Fibroblast of skin of abdomen (primary cell): ENCODE measurements at regions not wholly inside any gene's neighbourhood (a gene's known extent, or its start where the extent isn't known, plus 50 kb on each side); places are given as distances from the start of the nearest gene placed in this dataset.
A peak's percentile ranks its signal among the peaks of the same experiment; 100 is the strongest.

Source experiments
- DNase-seq: peaks from one replicate; pipeline ENCODE4 v3.0.0-alpha.2; 2013

DNA sequence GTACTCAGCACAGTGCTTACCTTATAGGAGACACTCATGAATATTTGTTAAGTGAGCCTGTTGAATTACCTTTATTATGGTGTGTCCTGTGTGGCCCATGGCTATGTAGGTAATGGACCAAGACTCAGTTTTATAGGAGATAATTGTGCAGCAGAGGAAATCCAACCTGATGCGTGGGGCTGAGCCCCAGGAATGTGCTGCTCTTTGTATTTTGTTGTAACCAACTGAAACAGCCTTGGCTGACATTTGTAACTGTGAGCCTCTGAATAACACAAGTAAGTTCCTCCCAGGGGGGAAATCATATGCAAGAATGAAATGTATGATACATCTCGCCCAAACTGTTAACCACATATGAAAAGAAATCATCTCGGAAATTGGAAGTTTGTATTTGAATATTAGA is 364.2 kb upstream of the ZP4 start:
- DNase-seq = no peak

GRCh38 chr1:238252033-238252802 is 361.5 kb upstream of the ZP4 start:
- peak; percentile 59 for DNase-seq

DNA sequence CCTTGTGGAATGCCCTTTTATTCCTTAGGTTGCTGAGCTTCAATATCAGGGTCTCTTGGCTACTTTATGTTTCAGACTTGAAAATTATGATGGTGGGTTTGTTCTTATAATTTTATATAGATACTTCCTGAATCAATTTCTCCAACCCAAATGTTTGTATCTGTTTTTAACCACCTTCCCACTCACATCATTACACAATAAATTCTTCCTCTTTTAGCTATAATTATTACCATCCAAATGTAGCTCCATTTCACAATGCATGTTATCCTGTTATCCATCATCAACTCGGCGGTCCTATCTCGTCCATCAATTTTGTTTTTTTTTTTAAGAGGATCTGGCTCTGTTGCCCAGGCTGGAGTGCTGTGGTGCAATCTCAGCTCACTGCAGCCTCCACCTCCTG is 357.6 kb upstream of the ZP4 start:
- no peak for DNase-seq

- DNase-seq = no peak
These were observed 351.5 kb upstream of the ZP4 start for GRCh38 chr1:238242181-238242580.

- DNase-seq = no peak
These were observed 350.9 kb upstream of the ZP4 start for GRCh38 chr1:238241607-238242006.

DNA sequence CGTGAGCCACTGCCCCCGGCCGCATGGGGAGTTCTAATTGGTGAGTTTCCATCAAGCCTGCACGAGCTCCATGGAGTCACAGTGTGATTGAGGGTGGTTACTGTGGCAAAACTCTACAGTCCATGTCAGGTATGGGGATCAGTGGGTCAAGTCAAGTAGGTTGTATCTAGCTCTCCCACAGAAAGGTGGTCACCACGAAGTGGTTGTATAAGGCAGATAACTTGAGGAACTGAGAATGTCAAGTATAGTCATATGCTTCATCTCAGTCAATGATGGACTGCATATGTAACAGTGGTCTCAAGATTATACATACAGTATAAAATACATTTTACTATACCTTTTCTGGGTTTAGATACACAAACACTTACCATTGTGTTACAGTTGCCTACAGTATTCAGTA is 348.6 kb upstream of the ZP4 start:
- DNase-seq = no peak

GRCh38 chr1:238233966-238234365 is 343.2 kb upstream of the ZP4 start:
- DNase-seq = no peak

DNA sequence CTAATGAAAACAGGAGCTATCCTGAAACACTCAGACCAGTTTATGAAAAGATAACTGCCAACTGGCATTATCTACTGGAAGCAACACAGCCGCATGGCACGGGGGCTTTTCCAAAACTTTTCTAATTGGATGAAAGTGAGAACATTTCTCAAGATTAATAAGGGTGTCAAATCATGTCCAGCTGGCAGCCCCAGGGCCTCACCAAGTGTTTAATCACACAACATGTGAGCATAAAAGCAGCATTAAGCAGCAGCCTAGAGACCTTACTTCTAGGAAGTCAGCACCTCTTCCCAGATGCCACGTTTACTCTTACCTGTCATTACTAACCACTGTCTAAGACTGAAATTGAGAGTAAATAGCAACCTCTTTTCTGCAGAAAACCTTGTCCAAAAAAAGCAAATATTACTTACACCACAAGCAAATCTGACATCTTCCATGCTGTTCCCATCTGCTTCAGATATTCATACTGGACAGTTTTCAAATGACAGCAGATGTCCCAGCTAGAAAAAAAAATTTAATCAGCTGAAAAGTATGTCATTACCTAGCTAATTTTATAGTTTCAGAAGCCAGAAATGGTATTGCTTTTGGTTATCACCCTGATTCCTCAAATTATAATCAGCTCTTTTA is 341.5 kb upstream of the ZP4 start:
- no peak for DNase-seq

- no peak for DNase-seq
These were observed 336.1 kb upstream of the ZP4 start for GRCh38 chr1:238226810-238227209.

- DNase-seq = peak; percentile 41
These were observed 332.4 kb upstream of the ZP4 start for GRCh38 chr1:238223076-238223640.

DNA sequence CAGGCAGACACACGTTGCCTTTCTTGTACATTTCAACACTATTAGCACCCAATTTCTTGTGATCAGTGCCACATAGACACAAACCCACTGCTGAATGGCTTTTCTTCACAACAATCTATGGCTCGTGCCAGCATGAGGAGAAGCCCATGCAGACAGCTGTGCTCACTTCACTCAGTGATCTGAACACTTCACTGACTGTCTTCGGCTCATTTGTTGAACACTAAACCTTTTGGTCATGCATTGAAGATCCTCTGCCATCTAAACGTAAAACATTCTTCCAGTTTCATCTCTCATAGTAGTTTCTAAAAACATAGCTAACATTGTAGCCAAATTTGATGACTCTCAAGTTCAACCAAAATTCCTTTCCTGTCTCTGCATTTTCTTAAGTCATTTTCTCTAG is 331.0 kb upstream of the ZP4 start:
- no peak for DNase-seq

GRCh38 chr1:238214449-238214848 is 323.7 kb upstream of the ZP4 start:
- no peak for DNase-seq

GRCh38 chr1:238205045-238205662 is 314.4 kb upstream of the ZP4 start:
- DNase-seq = no peak

DNA sequence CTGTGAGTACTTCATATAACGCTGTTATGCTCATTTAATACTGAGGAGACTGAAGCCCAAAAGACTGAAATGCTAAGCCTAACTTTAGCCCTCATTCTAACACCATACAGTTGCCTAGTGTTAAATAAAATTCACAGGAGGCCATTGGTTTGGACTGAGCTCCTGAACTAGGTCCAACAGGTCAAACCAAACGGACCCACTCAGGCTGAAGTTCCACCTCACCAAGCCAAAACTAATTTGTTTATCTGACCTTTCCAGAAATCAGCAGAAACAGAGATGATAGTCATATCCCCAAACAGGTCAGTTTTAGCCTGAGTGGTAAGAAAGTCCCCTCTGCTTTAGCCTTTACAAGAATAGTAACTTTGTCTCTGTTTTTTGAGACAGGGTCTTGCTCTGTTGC is 311.3 kb upstream of the ZP4 start:
- no peak for DNase-seq

DNA sequence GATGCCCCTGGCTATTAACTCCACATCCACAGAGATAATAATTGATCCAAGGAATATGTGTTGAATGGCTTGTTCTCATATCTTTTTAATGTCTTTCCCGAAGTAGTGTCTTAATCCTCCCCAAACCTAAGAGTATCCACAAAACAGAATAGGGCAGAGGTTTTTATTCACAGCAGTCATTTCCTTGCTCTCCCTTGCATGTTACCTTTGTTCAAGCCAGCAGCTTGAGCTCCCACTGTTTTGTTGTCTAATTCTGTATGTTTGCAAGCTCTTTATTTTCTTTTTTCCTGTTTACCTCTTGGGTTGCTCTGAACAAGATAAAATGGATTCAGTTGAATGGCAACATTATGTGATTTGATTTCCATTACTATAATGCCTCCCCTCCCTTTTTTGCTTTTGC is 308.6 kb upstream of the ZP4 start:
- DNase-seq = no peak

- peak; percentile 2 for DNase-seq
These were observed 305.8 kb upstream of the ZP4 start for GRCh38 chr1:238196516-238196915.

- DNase-seq = no peak
These were observed 300.4 kb upstream of the ZP4 start for GRCh38 chr1:238191170-238191569.

- DNase-seq = no peak
These were observed 296.8 kb upstream of the ZP4 start for GRCh38 chr1:238187575-238187949.

DNA sequence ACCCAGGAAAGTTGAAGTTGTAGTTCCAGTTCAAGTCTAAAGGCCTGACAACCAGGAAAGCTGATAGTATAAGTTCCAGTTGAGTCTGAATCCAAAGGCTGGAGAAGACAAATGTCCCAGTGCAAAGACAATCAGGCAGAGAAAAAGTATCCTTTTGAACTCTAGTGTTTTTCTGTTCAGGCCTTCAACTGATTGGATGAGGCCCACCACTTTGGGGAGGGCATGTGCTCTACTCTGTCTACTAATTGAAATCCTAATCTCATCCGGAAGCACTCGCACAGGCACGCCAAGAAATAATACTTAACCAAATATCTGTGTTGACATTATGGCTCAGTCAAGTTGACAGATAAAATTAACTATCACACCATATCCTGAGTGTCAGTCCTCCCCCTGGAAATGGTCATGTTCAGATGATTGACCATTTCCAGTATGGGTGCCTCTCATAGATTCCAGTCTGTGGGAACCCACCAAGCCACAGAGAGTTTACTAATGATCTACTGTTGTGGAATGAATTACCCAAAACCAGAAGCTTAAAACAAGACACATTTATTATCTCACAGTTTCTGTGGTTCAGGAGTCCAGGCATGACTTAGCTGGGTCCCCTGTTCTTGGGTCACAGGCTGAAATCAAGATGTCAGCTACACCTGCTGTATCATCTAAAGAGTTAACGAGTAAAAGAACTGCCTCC is 296.3 kb upstream of the ZP4 start:
- DNase-seq = no peak

DNA sequence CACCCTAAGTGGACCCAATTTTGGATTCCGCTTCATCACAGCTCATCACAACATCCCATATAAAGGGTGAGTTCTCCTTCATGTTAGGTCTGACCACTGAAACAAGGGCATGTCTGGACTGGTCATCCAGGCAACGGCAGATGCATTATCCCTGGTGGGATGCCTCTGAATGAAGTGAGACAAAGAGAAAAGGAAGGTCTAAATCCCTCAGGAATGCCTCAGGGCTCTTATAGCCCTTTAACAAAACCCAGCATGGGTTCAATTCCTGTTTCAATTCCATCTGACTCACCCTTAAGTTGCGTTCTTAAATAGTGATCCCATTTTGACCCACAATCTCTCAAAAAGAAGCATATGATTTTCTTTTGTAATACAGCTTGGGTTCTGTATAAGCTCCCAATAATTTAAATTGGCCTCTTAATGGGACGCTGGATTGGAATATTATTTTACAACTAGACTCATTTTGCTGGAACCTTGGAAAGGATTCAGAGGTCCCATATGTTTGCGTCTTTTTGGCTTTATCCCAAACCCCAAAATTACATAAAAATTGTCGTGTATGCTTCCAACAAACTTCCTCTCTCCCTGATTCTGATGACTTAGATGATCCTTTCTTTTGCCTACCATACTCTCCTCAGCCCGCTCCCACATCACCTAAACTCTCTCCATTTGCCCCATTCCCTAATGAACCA is 287.4 kb upstream of the ZP4 start:
- peak; percentile 38 for DNase-seq

GRCh38 chr1:238177351-238177750 is 286.6 kb upstream of the ZP4 start:
- DNase-seq = no peak

- DNase-seq = peak; percentile 6
These were observed 285.7 kb upstream of the ZP4 start for GRCh38 chr1:238176441-238176840.

DNA sequence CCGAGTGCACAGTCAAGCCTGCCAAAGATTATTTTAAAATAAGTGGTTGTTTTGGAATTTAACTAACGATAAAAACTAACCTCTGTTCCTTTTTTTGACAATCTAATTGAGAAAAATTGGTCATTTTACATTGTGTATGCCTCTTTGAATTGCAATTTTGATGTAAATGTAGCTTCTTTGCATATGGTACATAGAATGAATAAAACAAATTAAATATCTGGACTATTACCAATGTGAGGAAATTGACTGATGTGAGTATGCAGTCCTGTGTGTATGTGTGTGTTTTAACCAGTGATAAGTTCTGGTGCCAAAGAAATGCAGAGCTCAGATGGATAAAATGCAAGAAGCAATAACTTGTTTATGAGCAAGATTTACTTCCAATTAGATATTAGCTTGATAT is 281.3 kb upstream of the ZP4 start:
- no peak for DNase-seq
